DMS53 treated with DMSO at 0.1 percent for 48 hours (cell line): ENCODE measurements at regions not wholly inside any gene's neighbourhood (a gene's known extent, or its start where the extent isn't known, plus 50 kb on each side); places are given as distances from the start of the nearest gene placed in this dataset.
"Not testable (repeated sequence)": the region's sequence is repeated elsewhere in the genome, so short reads cannot be mapped to it uniquely, and the experiment has no call there.

Source experiments
- DNase-seq: peaks from one replicate; lab custom pipeline; 2025; ENCODE audit not compliant: unreplicated experiment; lab: John Stamatoyannopoulos, UW

DNA sequence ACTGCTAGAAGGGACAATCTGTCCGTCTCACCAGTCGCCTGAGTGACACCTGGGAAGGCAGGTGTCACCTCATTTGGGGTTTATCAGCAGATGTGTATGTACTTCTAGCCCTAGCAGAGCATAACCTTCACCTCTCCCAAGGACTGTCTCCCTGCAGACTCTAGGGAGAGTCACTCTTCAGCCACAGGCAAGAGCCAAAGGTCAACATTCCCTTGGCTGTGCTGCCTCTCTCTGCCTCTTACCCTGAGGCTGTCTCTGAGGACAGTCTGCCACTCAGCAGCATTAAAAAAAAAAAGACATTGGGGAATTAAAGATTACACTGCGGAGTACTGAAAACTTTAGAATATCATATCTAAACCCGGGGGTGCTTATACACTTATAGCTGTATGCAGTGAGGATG is 377.7 kb upstream of the FZD8 start:
- no peak for DNase-seq

DNA sequence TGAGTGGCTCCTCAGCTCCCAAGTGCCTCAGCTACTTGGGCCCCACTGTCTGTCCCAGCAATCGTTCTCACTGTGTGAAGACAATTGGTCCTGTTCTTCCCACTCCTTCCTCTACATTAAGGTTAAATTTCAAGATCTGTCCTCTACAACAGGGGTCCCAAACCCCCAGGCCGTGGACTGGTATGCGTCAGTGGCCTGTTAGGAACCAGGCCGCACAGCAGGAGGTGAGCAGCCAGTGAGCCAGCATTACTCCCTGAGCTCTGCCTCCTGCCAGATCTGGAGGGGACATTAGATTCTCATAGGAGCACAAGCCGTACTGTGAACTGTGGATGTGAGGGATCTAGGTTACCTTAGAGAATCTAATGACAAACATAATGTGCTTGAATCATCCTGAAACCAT is 376.9 kb upstream of the FZD8 start:
- no peak for DNase-seq

DNA sequence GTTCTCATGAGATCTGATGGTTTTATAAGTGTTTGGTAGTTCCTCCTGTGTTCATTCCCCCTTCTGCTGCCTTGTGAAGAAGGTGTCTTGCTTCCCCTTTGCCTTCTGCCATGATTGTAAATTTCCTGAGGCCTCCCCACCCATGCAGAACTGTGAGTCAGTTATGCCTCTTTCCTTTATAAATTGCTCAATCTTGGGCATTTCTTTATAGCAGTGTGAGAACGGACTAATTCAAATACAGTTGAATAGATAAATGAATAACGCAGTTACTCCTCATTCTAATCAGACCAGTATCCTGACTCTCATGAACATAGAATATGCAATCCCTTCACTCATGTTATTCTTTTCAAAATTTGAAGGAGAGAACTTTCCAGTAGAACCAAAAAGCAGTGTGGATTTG is 375.0 kb upstream of the FZD8 start:
- DNase-seq, result no peak

DNA sequence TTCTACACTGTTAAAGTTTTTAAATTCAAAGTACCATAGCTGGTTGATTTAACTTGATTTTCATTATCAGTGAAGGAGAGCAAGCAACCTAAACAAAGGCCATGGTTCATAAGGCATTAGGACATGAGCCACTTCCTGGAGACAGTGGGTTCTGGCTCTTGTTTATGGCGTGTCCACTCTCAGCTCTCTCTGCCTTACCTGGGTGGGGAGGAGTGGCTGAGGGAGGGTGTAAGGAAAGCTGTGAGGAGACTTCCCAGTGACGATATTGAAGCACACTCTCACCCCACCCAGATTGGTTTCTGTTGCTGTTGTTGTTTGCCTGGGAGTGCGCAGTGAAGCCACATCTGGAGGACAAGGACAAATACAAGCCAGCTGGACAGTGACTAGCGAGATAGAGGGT is 365.3 kb upstream of the FZD8 start:
- DNase-seq, result no peak

DNA sequence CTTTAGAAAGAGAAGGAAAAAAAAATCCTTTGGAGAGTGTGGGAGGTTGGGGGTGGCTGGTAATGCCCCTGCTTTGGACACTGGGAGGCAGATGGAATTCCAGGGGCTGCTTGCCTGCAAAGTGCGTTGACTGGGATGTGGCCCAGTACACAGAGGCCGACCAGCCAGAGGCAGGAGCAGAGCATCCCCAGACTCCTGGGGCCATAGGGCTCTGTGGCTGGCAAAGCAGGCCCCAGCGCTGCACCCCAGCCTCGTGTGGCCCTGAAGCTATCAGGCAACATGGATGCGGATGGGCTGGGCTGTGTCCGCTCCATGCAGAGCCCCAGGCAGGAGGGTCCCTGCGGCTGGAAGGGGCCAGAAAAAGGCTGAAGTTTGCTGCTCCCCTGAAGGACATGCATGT is 361.6 kb upstream of the FZD8 start:
- no peak for DNase-seq

DNA sequence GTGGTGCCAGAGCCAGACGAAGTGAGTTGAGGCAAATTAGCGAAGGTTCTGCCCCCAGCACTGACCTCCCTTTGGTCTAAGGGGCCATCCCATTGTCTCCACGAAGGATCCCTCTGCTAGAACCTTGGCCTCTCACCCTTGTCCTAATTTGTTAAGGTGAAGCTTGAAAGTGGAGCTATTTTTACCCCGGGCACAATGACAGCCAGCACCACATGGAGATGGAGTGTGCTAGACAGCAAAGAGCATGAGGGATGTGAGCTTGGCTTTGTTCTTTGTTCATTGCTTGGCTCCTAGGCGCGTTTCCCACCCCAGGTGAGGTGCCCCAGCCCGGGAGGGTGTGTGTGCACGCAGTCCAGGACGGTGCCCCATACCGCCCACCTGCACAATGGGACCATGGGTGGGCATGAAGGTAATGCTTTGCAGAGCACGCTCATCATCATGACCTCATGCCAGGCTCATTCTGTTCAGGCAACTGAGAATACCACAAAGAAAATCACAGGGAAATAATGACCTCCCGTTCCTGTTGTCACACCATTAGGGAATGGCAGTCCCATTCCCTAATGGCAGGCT is 361.0 kb upstream of the FZD8 start:
- DNase-seq, result no peak

DNA sequence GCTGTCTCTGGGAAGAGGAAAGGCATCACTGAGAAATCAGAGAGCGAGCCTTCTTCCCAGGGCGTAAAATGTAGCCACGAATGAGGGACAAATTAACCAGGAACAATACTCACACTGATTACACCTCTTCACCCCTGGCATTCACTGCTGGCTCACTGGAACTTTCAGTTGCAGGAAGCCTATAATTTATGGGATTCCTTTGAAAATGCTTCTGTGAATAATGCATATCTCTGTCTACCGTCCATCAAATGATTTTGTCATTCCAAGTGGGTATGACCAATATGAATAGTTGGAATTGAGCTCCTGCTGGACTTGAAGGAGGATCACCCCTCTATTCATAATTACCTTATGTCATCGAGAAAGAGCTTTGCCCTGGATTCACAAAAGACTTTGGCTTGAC is 360.3 kb upstream of the FZD8 start:
- DNase-seq, result no peak

DNA sequence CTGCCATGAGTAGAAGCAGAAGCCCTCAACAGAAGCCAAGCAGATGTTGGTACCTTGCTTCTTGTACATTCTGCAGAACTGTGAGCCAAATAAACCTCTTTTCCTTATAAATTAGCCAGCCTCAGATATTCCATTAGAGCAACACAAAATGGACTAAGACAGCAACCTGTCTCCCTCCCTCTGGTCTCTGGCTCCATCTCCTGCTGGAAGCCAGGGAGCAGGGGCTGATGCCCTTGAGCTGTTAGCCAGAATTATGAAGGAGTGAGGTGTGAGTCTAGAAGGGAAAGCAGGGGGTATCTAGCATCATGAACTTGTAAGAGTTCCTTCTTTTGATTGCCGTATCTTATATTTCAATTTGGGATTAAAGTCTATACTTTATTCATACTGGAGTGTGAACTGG is 358.7 kb upstream of the FZD8 start:
- DNase-seq, result not testable (repeated sequence)

DNA sequence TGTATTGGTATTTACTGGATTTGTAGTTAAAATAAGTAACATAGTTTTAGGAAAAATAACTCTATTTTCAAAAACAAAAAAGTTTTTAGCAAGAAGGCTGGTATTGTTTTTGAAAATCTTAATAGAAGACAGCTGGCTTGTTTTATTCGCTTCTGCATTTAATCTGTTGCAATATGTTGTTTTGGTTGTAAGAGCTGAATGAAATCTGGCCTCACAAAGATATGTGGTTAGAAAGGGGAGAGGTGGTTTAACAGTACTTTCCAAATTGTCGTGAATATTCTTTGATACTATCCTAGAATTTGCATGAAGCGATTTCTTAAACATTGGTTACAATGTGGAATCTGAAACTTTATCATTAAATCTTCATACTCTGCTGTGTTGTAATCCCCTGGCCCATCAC is 355.9 kb upstream of the FZD8 start:
- no peak for DNase-seq

DNA sequence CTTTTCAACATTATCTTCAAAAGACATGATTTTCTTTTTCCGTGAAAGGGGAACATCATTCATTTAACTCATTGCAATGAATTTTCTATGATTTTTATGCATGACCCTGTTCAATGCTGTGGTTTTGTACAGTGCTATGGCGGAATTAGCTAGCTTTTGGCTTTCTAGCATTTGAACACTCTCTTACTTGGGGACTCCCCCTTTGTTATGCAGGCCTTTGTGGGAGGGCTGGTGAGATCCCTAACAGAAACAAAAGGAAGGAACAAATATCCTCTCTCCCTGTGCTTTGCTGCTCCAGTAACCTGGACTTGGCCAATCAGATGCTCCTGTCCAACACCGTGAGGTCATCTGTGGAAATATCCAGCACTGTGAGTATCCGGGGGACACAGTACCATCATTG is 353.4 kb upstream of the FZD8 start:
- DNase-seq, result no peak

DNA sequence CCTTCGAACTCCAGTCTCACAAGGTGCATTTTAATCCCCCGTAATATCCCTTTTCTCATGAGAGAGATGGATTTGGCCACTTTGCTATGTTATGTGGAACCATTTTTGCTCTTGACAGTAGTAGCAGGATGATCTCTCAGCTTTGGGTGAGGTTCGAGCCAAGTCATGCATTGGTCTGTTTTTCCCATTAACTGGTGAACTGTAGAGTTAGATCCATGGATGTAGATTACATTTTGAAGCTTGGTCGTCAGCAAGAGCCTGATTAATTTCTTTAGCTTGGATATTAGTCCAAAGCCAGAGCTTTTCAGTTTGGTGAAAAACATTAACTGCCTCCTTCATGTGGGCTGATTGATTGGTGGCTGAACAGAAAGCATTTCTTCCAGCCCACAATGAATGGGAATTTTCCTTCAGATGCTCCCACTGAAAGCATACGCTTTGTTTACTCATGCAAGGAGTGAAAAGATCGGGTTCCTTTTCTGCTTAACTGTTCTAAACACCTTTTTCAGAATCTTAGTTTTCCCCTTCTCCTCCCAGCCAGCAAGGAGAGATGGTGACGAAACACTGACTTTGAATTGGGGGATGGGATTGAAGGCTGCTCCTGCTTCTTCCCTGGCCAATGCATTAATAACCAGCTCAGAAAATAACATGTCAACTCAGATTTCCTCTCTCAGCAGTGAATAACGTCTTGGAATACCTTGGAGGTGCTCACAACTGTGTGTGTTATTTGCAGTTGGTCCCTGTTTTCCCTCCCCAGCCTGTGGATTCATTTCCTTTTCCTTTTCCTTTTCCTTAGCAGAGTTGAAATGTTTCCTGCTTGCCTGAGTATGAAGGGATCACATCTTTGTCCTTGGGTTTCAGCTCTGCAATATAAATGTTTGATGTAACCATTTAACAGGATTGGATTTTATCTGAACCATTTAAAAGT is 351.8 kb upstream of the FZD8 start:
- DNase-seq, result no peak

DNA sequence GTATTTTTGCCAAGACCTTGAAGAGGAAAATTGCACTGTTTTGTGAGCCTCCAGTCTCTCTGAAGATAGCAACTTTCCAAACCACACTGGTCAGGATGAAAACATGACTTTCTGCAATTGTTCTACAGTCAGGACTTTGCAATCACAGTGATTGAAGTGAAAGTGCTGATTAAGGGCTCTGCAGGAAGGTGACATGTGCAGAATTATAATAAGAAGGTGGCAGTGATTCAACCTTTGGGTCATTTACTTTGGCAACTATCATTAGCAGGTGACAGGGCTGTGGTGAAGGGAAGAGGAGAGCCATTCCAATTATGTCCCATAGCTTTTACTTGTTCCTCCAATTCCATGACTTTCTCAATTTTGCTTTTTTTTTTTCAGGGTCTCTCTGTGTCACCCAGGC is 350.0 kb upstream of the FZD8 start:
- no peak for DNase-seq

DNA sequence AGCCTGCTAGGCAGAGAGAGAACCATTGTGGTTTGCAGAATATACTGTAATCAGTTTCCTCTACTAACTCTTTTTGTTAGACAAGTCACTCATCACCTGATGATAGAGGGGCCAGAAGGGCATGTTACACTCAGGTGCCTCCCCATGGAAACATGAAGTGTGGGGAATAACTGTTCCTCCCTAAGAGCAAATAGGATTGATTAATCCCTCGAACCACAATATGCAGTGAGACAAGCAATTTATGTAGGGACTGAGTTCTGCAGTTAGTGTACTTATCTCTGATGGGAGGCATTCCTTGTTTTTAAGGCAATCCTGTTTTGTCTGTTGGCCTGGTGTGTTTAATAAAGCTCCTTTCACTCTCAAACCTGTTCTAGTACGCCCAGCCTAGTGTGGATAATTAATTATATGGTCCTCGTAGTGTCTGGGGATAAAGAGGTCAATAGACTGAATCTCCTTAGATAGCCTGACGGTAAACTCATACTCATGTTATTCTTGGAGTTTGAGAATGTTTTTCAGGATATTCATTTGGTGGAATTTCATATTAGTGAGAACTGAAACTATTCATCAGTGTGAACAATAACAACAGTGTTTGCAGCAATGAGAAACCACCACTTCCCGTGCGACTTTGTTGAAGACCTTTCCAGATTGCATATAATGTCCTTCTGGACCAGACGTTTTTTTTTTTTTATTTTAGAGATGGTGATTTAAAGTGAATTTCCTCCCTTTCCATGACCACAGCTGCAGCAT is 344.8 kb upstream of the FZD8 start:
- no peak for DNase-seq

DNA sequence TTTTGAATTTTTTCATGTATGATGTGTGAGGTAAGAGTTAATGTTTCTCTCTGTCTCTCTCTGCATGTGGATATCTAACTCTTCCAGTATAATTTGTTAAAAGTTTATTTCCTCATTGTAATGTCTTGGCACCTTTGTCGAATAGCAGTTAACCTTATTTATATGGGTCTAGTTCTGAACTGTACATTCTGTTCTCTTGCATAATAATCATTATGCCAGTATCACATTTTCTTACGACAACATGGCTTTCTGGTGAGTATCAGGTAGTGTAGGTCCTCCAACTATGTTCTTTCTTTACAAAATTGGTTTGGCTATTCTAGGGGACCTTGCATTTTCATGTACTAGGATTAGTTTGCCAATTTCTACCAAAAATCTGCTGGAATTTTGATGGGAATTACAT is 337.0 kb upstream of the FZD8 start:
- no peak for DNase-seq

DNA sequence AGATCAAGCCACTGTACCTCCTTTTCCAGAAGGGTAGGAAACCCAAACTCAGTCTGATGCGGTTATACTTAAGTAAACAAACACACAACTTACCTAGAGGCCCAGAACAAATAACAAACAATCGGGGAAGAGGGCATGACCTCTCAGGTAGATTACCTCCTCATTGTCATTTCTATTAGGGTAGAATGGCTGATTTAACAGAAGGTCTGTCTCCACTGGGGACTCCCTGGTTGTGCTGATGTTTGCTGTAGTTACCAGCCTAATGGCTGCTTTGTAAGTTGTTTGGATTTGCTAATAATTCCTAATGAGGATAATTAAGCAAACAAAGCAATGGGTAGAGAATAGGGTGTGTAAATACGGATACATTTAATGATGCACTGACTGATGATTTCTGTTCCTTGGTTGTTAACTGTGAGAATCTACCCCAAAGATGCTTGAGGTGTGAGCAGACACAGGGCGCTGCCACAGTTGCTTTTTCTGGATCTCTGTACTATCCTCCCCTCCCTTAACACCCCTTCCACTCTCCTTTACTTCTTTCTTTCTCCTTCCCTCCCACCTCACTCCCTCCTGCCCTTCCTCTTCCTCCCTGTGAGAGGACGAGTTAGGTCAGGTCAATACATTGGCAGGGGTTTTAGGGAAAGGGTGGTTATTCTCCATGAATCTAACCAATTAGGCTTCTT is 332.0 kb upstream of the FZD8 start:
- not testable (repeated sequence) for DNase-seq

DNA sequence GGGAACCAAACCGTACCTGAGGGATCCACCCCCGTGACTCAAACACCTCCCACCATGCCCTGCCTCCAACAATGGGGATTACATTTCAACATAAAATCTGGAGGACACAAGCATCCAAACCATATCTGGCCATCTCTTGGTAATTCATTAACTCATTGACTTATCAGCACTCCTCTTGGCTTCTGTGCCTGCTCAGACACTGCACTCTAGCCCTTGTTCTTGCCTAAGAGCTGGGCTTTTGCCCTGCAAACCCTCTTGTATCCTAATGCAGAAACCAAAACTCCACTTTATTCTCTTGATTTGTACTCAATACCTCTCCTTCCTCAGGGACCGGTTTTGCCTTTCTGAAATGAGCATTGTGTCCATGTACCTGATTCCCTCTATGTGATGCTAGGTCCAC is 330.2 kb upstream of the FZD8 start:
- DNase-seq, result no peak

DNA sequence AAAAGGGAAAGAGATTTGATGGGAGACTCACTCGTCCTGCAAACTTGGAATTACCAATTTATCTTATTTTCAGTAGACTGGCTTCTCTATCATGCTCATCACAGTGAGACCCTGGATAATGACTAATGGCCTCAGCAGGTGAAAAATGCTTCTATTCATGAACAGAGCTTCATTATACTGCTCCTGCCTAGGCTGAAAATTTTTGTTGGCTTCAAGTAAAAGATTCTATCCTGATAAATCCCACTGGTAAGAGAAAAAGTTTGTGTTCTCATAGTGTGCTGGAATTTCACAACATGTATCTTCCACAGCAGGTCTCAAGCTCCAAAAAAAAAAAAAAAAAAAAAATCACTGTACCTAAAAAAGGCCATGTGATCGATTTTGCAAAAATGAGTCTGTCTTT is 329.3 kb upstream of the FZD8 start:
- no peak for DNase-seq

DNA sequence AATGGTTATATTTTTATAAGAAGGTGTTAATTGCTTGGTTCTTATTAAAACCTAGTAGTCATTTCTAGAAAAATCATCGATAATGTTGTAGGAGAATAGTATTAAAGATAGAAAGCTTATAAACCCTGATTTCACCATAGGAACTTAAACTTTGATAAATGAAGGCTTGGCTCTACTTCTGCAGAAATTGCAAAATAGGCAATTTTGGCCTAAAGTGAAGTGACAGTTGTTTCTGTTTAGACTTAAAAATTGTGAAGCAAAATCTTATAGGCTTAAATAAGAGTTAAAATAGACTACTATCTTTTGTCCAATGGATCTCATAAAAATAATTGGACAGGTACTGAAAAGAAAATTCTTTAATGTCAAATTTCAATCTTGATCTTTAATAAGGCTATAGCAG is 321.6 kb upstream of the FZD8 start:
- no peak for DNase-seq

DNA sequence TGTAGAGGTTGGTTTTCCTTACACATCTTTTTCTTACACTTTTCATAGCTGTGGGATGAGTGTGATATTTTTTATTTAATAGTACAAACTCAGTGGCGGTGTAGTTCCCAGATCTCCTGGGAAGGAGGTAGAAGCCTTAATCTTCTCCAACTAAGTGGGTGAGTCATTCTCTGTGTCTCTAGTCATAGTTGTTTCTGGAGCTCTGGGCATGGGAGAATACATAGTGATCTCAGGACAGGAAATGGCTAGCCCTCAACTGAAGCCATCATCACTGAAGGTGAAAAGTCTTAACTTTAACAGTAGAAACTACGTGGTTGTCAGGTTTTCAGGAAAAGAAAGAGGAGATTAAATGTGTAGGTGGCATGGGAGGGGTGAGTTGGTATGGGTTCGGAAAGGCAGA is 319.4 kb upstream of the FZD8 start:
- DNase-seq, result no peak

DNA sequence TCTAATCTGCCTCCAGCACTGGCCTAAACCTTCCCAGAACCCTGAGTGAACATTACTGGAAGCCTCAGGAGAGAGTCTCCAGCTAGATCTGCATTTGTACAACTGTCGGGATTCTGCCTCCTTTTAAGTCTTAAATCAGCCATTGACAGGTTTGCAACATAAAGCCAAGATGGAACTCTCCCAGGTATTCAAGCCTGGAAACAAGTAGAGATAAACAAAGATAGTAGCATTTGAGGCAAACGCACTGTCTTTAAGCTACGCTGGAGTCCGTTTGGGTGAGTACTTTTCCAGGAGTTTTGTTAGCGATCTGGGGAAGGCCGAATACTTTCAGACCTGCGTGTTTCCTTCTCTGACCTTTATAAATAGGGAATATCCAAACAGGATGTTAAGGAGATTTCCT is 317.2 kb upstream of the FZD8 start:
- no peak for DNase-seq

DNA sequence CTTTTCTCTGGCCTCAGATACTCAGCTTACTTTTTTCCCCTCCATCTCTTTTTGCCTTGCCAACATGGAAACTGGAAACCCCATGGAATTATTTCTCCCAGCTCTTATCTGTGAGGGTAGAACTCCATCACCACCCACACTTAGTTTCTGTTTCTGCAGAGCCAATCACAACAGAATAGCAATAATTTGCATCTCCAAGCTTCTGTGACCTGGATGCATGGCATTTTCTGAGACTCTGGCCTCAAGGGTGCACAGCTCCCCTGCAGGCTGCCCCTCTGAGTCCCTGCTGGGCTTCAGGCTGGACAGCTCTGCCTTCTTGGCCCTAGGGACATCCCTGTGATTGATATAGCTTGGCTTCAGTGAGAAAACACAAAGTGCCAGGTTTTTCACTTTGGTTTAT is 316.5 kb upstream of the FZD8 start:
- not testable (repeated sequence) for DNase-seq

DNA sequence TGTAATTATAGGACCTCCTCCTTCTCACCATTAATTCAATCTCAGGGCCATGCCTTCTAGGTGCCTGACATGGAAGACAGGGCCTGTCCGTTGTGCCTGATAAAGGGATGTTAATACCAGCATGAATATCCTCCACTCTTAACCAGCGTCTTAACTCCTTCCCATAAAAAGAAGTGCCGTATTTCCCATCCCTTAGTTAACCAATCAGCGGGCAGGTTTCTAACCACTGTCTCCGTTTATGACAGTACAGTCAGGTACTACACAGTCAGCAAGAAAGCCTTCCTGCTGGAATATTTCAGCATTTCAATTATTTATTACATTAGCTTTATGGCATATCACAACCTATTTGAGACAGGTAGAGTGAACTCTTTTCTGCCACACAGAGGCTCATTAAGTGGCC is 308.6 kb upstream of the FZD8 start:
- DNase-seq, result no peak
